ENCODE measurements at regions not wholly inside any gene's neighbourhood (a gene's known extent, or its start where the extent isn't known, plus 50 kb on each side); places are given as distances from the start of the nearest gene placed in this dataset.
A peak's percentile ranks its signal among the peaks of the same experiment; 100 is the strongest.
"Not testable (repeated sequence)": the region's sequence is repeated elsewhere in the genome, so short reads cannot be mapped to it uniquely, and the experiment has no call there.

DNA sequence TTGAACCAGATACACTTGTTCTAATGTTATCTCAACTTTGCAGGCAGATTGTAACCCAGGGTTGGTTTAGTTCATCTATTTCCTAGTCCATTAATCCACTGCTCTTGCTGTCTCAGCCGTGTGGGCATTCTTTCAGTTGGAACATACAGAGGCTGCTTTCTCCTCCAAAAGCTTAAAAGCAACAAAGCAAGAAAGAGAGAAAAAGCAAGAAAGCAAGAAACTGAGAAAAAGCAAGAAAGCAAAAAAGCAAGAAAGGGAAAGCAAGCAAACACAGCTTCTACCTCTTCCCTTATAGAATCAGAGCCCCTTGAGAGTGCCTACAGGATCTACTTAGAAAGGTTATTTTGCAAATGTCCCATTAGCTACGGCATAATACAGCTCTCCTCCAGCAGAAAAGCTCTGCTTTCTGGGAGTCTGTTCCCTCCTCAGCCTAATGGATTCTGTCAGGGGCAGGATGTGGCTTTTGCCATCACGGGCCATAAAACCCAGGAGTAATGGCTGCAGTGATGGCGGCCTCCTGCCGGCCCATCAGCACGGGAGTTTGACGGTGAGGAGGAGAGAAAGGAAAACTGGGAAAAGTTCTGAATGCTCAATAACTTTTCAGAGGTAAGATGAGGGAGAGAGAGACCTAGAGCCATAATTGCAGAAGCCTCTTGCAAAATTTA lies 156.8 kb upstream of the JARID2 start:
- no peak for DNase-seq

DNA sequence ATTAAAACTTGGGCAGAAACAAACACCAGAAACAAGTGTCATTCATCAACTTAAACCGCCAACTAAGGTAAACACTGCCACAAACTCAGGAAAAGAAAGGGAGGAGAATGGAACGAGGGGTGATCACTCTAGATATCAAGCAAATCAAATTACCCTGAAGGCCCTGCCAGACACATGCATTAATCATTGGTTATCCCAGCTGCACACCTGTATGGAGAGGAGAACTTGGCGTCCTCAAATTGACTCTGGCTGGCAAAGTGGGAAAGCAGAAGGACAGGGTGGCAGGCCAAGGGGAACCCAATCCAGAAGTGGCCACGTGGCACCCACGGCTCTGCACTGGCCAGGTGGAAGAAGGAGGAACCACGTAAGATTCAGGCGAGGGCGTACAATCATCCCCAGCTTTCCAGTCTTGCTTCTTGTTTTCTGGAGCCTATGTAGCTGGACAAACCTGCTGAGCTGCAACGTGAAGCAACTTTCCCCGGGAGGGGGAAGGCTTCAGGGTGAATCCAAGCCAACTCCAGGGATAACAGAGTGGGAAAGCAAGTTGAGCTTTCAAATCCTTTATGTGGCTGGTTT lies 156.2 kb upstream of the JARID2 start:
- DNase-seq: no peak

DNA sequence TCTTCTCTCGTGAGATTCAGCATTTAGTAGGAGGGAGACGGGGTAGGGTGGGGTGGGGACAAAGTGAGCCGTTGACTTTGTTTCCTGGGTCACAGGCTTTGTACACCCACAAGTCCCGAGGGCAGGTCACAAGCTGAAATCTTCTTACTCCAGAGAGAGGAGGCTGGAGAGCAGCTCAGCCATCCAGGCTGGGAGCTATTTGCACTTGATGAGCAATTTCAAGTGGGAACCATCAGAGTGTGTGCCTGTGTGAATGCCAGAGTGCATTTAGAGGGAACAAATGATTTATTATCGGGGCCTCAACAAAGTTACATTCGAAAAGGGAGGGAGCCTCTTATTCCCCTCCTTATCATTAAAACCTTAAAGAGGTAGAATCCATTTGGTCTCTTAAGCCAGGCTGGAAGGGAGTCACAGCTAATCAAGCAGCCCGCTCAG lies 155.7 kb upstream of the JARID2 start:
- no peak for DNase-seq

DNA sequence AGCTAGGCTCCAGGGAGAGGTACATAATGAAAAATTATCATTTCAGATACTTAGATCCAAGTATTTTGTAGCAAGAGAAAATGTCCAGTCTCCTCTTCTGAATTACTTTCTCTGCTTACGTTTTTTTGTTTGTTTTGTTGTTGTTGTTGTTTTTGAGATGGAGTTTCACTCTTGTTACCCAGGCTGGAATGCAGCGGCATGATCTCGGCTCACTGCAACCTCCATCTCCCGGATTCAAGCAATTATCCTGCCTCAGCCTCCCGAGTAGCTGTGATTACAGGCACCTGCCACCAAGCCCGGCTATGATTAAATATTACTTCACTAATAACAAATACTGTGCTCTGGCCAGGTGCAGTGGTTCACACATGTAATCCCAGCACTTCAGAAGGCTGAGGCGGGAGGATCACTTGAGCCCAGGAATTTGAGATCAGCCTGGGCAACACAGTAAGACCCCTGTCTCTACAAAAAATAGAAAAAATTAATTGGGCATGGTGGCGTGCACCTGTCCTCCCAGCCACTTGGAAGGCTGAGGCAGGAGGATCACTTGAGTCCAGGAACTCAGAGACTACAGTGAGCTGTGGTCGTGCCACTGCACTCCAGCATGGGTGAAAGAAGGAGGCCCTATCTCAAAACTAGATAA lies 155.0 kb upstream of the JARID2 start:
- no peak for DNase-seq

DNA sequence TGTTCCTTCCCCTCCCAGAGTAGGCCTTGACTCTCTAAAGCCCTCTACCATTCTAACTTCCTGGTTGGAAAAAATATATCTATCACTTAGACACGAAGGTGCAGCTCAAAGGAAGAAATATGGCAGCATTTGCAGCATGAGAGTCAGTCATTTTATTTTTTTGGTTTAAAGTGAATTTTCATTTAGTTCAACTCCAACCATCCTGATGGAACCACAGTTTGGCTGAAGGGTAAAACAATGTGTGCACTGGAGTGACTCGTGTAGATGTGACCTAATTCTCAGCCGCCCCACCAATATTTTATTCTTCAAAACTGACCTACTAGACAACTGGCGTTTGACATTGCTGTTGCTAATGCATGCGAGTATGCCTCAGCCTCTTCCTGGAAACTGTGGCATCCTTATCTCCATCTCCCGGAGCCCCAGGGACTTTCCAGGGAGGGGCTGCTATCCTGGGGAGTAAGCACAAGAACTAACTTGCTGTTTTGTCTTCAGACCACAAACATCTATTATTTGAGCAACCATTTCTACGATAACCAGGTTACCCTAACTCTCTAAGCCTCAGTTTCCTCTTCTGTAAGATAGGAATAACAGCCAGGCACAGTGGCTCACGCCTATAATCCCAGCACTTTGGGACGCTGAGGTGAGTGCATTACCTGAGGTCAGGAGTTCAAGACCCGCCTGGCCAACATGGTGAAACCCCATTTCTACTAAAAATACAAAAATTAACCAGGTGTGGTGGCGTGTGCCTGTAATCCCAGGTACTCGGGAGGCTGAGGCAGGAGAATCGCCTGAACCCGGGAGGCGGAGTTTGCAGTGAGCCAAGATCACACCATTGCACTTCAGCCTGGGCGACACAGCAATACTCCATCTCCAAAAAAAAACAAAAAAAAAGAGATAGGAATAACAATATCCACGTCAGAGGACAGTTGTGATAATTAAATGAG lies 148.7 kb upstream of the JARID2 start:
- no peak for DNase-seq

DNA sequence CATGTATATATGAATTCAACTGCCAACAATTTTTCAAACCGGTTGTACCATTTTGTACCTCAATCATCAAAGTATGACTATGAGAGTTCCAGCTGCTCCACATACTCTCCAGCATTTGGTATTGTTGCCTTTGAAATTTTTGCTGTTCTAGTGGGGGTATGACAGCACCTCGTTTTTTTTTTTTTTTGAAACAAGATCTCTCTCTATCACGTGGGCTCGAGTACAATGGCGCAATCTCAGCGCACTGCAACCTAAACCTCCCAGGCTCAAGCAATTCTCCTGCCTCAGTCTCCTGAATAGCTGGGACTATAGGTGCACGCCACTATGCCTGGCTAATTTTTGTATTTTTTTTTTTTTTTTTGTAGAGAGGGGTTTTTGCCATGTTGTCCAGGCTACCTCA lies 144.7 kb upstream of the JARID2 start:
- DNase-seq: no peak

DNA sequence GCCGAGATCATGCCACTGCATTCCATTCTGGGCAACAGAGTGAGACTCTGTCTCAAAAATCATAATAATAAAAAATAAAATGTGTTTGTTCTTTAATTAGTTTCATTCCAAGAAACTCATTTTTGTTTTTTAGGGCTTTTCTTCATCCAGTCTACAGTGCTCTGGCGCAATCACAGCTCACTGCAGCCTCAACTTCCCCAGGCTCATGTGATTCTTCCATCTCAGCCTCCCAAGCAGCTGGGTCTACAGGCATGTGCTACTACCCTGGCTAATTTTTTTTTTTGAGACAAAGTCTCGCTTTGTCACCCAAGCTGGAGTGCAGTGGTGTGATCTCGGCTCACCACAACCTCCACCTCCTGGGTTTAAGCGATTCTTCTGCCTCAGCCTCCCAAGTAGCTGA lies 143.6 kb upstream of the JARID2 start:
- no peak for DNase-seq

DNA sequence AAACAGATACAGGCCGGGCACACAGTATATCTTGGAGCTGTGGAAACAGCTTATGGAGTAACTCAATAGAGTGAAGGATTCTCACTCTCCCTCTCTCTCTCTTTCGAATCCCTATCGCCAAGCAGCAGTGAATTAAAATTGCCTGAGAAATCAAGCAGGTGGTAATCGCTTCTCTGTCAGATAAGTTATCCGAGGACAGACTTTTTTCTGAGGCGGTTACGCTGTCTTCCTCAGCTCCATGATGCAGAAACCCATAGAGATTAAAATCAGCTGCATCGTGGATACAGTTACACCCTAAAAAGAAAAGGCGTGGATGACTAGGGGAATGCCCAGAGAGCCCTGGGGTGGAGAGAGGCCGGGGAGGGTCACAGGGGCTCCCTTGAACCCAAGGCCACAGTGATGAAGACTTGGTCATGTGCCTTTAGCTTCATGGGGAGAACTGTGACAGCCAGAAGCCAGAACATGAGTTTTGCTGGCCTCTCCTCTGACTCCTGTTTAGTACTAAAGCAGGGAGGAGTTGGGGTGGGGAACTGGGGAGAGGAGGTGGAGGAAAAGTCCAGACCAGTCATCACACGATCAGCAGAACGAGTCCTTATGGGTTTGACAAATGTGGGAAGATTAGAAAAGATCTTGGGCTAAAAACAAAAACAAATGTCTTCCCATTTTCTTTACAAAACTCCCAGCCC lies 138.8 kb upstream of the JARID2 start:
- DNase-seq: no peak

DNA sequence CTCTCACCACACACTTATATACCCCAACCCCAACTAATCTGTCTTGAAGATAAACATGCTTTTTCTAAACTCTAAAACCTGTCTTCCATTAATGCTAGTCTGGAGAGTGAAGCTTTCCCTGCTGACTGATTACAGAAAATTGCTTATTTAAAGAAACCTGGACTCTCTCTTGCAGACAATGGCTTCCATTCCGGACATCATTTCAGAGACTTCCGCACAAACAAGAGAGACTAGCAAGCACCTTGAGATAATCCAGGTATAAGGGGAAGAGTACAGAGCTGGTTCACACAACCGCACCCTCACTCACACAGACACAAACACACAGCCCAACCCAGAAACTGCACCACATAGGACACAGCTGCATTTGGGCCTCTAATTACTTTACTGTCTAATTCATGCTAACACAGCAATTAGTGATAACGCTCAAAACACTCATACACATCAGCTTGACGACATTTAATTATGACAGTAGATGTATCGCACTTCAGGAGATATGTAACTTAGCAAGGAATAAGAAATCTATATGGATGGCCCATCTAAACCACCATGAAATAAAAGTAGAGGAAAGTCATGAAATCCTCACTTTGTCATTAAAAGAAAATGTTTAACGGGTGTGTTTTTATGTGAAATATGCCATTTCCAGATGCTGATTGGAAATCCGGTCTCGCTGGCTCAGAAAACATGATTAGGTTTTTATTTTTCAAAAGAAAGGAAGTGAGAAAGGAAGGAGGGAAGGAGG lies 138.1 kb upstream of the JARID2 start:
- no peak for DNase-seq

DNA sequence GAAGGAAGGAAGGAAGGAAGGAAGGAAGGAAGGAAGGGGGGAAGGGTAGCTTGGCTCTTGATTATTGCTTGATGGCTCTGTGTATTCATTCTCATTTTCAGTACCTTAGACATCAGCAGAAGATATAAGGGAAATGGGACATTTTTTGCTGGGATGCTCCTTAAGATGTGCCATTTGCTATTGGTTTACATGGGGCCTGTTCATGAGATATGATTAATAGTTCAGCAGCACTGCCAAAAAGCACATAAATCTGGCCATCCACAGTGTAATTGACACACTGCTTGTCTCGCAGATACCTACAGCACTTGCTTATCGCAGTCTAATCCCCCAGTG lies 137.5 kb upstream of the JARID2 start:
- no peak for DNase-seq

DNA sequence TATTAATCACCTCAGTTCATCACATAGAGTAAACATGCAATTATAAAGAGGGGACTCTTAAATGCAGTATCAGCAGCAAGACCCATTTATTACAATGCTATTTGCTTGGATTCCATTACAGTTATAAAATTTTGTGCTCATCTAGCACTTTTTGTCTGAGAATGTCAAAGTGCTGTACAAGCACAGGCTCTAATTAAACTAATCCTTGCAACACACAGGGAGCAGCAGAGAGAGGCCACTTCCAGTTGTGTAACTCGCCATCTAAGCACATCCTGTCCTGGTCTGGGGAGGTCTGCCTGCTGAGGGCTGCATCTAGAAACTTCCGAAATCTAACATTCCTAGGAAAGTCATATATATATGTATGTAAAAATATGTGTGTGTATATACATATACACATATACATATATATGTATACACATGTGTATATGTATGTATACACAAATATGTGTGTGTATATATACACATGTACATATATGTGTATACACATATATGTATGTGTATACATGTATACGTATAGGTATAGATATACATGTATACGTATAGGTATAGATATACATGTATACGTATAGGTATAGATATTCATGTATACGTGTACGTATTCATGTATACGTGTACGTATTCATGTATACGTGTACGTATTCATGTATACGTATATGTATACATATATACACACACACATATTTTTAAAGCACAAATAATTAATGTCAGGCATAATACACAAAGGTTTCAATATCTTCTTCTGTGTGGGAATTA lies 136.4 kb upstream of the JARID2 start:
- no peak for DNase-seq

DNA sequence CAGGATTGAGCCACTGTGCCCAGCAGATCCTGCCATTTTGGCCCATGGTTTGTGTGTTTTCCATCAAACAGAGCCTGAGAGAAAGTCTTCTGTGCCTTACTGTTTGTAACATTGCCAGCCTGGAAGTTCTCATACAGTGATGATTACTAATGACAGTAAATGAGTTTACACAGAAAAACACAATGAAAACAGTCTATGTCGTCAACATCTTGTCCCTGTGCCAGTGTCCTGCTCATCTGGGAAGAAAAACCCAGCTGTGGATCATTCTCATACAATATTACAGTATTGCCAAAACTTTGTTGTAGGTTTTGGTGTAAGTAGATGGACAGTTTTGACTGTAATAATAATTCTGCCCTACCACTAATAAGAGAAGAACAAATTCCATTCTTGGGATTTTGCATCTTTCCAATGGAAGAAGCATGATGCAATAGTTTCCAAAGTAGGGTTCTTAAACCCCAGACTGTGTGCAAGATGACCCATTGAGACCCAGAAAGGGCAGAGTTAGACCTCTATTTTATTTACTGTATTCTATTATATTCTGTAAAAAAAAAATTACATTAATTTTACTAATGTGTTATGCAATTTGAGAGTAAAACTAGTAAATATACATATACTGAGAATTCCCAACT lies 135.0 kb upstream of the JARID2 start:
- no peak for DNase-seq

DNA sequence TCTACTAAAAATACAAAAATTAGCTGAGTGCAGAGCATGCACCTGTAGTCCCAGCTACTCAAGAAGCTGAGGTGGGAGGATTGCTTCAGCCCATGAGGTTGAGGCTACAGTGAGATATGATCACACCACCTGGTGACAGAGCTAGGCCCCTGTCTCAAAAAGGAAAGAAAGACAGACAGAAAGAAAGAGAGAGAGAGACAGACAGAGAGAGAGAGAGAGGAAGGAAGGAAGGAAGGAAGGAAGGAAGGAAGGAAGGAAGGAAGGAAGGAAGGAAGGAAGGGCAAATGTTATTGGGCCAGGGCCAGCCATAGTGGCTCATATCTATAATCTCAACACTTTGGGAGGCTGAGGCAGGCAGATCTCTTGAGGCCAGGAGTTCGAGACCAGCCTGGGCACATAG lies 134.3 kb upstream of the JARID2 start:
- not testable (repeated sequence) for DNase-seq

DNA sequence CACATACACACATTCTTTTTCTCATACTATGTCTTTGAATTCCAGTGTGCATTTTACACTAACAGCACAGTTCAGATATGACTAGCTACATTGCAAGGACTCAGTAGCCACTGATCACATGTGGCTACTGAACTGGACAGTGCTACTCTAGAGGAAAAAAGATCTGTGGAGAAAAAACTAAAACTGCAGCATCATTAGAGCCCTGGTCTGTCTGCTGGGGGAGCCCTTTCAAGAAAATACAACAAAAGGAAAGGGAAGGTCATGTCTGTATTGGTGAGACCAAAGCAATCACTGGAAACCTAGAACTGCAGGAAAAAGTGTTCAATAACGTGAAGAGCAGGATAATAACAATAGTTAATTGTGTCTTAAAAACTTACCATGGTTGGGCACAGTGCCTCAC lies 132.3 kb upstream of the JARID2 start:
- no peak for DNase-seq

DNA sequence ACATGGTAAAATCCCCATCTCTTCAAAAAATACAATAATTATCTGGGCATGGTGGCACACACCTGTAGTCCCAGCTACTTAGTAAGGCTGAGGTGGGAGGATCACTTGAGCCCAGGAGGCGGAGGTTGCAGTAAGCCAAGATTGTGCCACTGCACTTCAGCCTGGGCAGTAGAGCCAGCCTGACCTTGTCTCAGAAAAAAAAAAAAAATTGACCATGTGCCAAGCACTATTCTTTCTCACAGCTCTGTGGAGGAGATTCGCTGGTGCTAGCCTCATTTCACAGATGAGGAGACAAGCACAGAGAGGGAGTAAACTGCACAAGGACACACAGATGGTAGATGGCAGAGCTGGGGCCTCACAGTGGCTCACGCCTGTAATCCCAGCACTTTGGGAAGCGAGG lies 131.8 kb upstream of the JARID2 start:
- DNase-seq: no peak

DNA sequence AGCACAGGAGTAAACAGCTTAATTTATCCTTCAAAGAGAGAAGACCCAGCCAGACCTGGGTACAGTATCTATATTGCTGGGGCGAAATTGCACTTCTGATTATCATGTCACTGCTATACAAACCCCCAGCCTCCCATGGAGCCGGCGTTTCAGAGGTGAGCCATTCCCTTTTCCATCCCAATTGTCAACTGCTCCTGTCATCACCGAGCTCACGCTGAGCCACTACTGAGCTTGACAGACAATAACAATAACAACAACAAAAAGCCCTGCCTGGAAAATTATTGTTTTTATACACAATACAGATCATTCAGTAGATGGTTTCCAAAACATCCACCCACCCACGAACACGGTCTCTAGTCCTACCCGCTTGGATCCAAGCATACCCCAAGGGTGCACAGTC lies 129.0 kb upstream of the JARID2 start:
- DNase-seq: no peak

DNA sequence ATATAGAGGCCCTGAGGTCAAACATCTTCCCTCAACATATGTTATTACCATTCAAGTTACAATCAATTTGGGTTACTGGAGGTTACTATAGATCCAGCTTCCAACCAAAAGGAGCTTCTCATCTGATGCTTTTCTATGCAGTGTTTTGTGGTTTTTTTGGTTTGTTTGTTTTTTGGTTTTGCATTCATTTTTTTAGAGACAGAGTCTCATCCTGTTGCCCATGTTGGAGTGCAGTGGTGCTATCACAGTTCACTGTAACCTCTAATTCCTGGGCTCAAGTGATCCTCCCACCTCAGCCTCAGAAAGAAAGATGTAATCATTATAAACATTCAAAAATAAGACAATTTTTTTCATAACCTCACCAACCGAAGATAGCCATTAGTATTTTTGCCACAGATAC lies 124.4 kb upstream of the JARID2 start:
- peak in 1 of 6 experiments; percentile 1 for DNase-seq

DNA sequence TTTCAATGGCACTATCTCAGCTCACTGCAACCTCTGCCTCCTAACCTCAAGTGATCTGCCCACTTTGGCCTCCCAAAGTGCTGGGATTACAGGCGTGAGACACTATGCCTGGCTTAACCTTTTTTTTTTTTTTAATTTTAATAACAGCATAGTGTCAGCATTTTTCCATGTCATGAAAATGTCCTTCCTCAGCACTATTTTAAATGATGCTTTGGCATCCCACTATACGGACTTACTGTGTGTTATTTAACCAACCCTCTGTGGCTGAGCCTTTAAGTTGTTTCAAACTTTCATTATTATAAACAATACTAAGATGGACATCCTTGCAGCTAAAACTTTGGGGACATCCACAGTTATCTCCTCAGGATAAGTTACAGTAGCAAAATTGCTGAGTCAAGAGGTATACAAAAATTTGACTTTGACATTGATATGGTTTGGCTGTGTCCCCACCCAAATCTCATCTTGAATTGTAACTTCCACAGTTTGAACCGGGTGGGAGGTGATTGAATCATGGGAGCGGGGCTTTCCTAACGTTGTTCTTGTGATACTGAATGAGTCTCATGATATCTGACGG lies 123.8 kb upstream of the JARID2 start:
- DNase-seq: no peak

DNA sequence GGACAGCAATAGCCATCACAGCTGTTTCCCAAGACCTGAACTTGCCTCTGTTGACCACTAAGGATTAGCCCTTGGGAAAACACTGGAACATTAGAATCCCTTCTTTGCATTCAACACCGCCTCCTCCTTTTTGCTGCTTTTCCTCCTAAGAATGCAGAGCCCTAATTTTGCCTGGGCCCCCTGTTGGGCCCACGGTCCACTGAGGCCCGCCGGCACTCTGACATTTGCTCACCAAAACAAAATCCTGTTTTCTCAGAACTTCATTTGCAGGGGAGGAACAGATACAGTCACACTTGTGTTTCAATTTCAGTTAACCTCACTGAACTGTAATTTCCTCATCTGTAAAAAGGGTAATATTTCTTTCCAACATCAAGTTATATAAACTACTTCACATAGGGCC lies 116.0 kb upstream of the JARID2 start:
- no peak for DNase-seq

DNA sequence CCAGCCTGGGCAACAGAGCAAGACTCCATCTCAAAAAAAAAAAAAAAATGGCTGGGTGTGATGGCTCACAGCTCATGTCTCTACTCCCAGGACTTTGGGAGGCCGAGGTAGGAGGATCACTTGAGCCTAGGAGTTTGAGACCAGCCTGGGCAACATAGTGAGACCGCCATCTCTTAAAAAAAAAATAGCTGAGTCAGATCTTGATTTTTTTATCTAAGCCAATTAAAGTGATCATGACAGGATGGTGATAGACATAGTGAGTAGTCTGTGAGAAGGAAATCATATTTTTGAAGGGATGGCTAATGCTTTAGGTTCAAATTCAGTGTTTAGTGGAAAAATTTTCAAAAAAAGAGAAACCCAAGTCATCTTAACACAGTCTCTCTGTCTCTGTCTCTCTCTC lies 114.6 kb upstream of the JARID2 start:
- DNase-seq: no peak

DNA sequence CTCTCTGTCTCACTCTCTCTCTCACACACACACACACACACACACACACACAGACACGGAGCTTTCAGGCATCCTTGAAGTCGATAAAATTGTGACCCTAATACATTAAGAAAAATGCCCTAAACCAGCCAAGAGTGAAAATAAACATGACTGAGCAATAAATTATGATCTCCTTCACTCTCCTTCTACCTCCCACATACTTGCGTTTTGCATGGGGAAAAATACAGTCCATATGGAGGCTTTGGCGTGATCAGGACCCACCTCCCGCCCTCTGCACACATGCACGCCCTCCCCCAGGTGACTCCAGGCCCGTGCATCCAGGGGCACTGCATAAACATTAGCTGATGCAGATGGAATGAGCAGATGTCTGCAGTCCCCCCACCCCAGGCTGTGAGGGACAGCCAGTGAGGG lies 114.2 kb upstream of the JARID2 start:
- no peak for DNase-seq

Measured in stimulated activated naive CD4-positive, alpha-beta T cell (primary cell).